Aorta (tissue), 5 donors: ENCODE measurements at regions not wholly inside any gene's neighbourhood (a gene's known extent, or its start where the extent isn't known, plus 50 kb on each side); places are given as distances from the start of the nearest gene placed in this dataset.

Experiments used
- ATAC-seq: fragments of 200-7000 bp; cut with Tn5 transposase; one replicate; pipeline ENCODE4 v1.9.1; 2022; ENCODE audit warnings: moderate library complexity; ENCODE audit not compliant: low FRiP score
- DNase-seq, 2 donors: peaks; one replicate each; pipeline ENCODE4 v3.0.0-alpha.2; 2020
- H3K27ac ChIP-seq, 2 donors: one replicate each; pipeline ENCODE4 v1.5.1; 2013; ENCODE audit warnings: low read length in 2 of 2, mild to moderate bottlenecking in 2 of 2, moderate library complexity in 2 of 2, control low read depth in 1 of 2, inconsistent platforms in 1 of 2, low read depth in 1 of 2
- H3K27me3 ChIP-seq, 2 donors: one replicate each; pipeline ENCODE4 v1.6.1; 2013; ENCODE audit warnings: control low read depth in 1 of 2, low read length in 1 of 2, mild to moderate bottlenecking in 1 of 2, moderate library complexity in 1 of 2; ENCODE audit not compliant: insufficient read depth in 2 of 2, control insufficient read depth in 1 of 2
- H3K36me3 ChIP-seq, 2 donors: one replicate each; pipeline ENCODE4 v1.6.1; 2013; ENCODE audit warnings: control low read depth in 1 of 2, low read length in 1 of 2, mild to moderate bottlenecking in 1 of 2; ENCODE audit not compliant: insufficient read depth in 2 of 2, control insufficient read depth in 1 of 2
- H3K4me1 ChIP-seq, 2 donors: one replicate each; pipeline ENCODE4 v1.6.1; 2013; ENCODE audit warnings: low read length in 2 of 2, control low read depth in 1 of 2, mild to moderate bottlenecking in 1 of 2, moderate library complexity in 1 of 2; ENCODE audit not compliant: insufficient read depth in 2 of 2, control insufficient read depth in 1 of 2
- H3K4me3 ChIP-seq, 2 donors: one replicate each; pipeline ENCODE4 v1.5.1; 2013; ENCODE audit warnings: low read length in 2 of 2, control low read depth in 1 of 2, mild to moderate bottlenecking in 1 of 2
- H3K9me3 ChIP-seq: one replicate; pipeline ENCODE4 v1.6.1; 2013; ENCODE audit warnings: mild to moderate bottlenecking, low read length; ENCODE audit not compliant: control insufficient read depth
- WGBS, 2 donors: extraction: QIAGEN DNeasy Blood & Tissue Kit; methylation state at CpG; one replicate each; pipeline ENCODE4 v1.1.7; 2013; 5-methylcytosine and 5-hydroxymethylcytosine counted together
- intact Hi-C, 2 donors: fragments of 100-400 bp; cut with DNase I; formaldehyde crosslinking; loops; one replicate each; pipeline versions ENCODE4 v1.14.2 to v1.15.0; 2022
- donor health status: healthy with polysubstance abuse.
- donor health status: Bipolar disorder and iron deficiency.
- donor health status: DM: no; HTN: no; CAD: no.
- donor health status: DM: no; HTN: no; CAD: no.
- donor health status: DM: yes; HTN: yes; CAD: no.

GRCh38 chr18:26710470-26711096 is 154.9 kb downstream of the AQP4 start:
- no peaks in the 10 kb centered on the region for H3K4me1 ChIP-seq
- ATAC-seq (no peak), DNase-seq (no peak)
- no peaks in the 10 kb centered on the region for H3K27me3 ChIP-seq
- 56 to 69% methylated on average over 4 of the region's 4 CpGs for WGBS, 2 donors
- H3K4me3 ChIP-seq = no peak overlapping the region
- no peaks in the 10 kb centered on the region for H3K9me3 ChIP-seq
- intact Hi-C loops = no loop called here
- H3K27ac ChIP-seq = no peak overlapping the region
- H3K36me3 ChIP-seq = no peaks in the 10 kb centered on the region

- H3K9me3 ChIP-seq = no peaks in the 10 kb centered on the region
- ATAC-seq (no peak), DNase-seq (no peak)
- intact Hi-C loops = no loop called here
- no peaks in the 10 kb centered on the region for H3K4me1 ChIP-seq
- H3K4me3 ChIP-seq = no peak overlapping the region
- WGBS, 2 donors = 86 to 91% methylated on average over 1 of the region's 1 CpG
- H3K36me3 ChIP-seq = no peaks in the 10 kb centered on the region
- no peaks in the 10 kb centered on the region for H3K27me3 ChIP-seq
- no peak overlapping the region for H3K27ac ChIP-seq
Measured at GRCh38 chr18:26709897-26710296, 155.6 kb downstream of the AQP4 start.

- WGBS, 2 donors = 66 to 69% methylated on average over 7 of the region's 7 CpGs
- no peaks in the 10 kb centered on the region for H3K9me3 ChIP-seq
- H3K4me1 ChIP-seq = no peaks in the 10 kb centered on the region
- intact Hi-C loops = no loop called here
- no peaks in the 10 kb centered on the region for H3K27me3 ChIP-seq
- H3K36me3 ChIP-seq = no peaks in the 10 kb centered on the region
- H3K27ac ChIP-seq = no peak overlapping the region
- ATAC-seq (no peak), DNase-seq (no peak)
- no peak overlapping the region for H3K4me3 ChIP-seq
Measured at GRCh38 chr18:26708806-26709716, 156.4 kb downstream of the AQP4 start.

DNA sequence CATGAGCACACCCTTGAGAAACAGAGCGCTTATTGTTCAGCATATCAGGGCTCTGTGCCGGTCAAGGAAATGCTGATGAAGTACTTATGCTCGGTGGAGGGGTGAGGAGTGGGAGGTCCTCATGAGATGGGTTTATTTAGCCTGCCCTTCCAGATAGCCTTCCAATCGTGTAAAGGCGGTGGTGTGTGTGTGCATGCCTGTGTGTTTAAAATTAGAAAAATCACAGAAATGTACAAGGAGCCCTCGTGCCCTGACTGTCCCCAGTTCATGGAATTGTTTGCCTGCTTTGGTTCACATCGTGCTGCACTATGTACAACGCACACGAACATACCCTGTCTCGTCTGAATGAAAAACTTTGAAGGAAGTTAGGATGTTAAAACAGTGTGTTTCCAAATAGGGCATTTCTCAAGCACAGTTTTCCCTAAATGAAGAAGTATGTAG is 158.6 kb downstream of the AQP4 start:
- DNase-seq = no peak
- no peak overlapping the region for H3K4me3 ChIP-seq
- intact Hi-C loops = no loop called here
- no peaks in the 10 kb centered on the region for H3K4me1 ChIP-seq
- 6 to 7% methylated on average over 10 of the region's 10 CpGs for WGBS, 2 donors
- no peaks in the 10 kb centered on the region for H3K36me3 ChIP-seq
- H3K27me3 ChIP-seq = no peaks in the 10 kb centered on the region
- no peaks in the 10 kb centered on the region for H3K9me3 ChIP-seq
- no peak for ATAC-seq
- no peak overlapping the region for H3K27ac ChIP-seq

GRCh38 chr18:26705757-26706156 is 157.4 kb upstream of the KCTD1 start:
- intact Hi-C loops = no loop called here
- Histone ChIP-seq H3K36me3 (no peaks in the 10 kb centered on the region), H3K27ac (no peak overlapping the region), H3K4me3 (no peak overlapping the region), H3K4me1 (no peaks in the 10 kb centered on the region), H3K27me3 (peaks cover 0 to 2% of the 10 kb centered on the region in 2 donors), H3K9me3 (no peaks in the 10 kb centered on the region)
- no peak for ATAC-seq
- no peak for DNase-seq

DNA sequence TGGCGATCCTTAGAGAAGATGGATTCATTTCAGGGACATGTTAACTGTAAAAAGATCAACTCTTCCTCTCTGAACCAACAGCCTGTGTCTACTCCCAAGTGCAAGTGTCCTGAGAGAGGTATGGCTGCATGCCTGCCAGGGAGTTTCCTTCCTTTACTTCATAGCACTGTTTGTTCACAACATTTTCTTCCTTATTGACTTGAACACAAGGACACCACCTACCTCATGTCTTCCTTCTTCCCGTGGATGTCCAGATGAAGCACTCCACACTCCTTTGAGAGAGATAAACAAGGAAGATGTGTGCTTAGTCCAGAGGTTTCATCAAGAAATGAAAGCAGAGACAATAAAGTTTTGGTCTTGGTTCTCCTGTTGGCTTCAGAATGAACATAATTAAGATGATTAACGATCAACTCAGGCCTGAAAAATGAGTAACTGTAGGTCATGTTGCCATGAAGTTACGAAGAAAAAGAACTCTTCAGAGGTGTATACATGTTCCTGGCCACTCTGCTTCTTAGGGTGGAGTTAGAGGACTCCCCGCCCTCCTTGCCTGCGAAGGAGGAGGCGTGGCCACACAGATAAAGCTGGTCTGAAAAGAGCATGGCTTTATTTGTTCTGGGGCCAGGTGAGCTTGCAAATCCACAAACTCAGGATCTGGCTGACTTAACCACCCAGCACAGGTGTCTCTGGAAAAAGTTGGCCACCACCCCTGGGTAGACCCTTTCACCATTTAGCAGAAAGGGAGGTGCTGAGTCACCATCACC is 155.0 kb upstream of the KCTD1 start:
- Histone ChIP-seq H3K4me3 (no peak overlapping the region), H3K36me3 (no peaks in the 10 kb centered on the region), H3K27ac (no peak overlapping the region), H3K27me3 (peaks cover 0 to 2% of the 10 kb centered on the region in 2 donors), H3K9me3 (no peaks in the 10 kb centered on the region), H3K4me1 (no peaks in the 10 kb centered on the region)
- intact Hi-C loops = no loop called here
- no peak for DNase-seq
- 83 to 86% methylated on average over 7 of the region's 7 CpGs for WGBS, 2 donors
- ATAC-seq = no peak

GRCh38 chr18:26702086-26702485 is 153.7 kb upstream of the KCTD1 start:
- H3K9me3 ChIP-seq = no peaks in the 10 kb centered on the region
- no peak overlapping the region for H3K4me3 ChIP-seq
- H3K27ac ChIP-seq = no peak overlapping the region
- no peaks in the 10 kb centered on the region for H3K4me1 ChIP-seq
- WGBS, 2 donors = 46% methylated on average over 6 of the region's 6 CpGs
- H3K36me3 ChIP-seq = no peaks in the 10 kb centered on the region
- H3K27me3 ChIP-seq = peaks cover 0 to 2% of the 10 kb centered on the region in 2 donors
- intact Hi-C loops = no loop called here
- ATAC-seq (no peak), DNase-seq (no peak)

GRCh38 chr18:26700728-26701127 is 152.4 kb upstream of the KCTD1 start:
- no peak overlapping the region for H3K4me3 ChIP-seq
- no peaks in the 10 kb centered on the region for H3K4me1 ChIP-seq
- intact Hi-C loops = no loop called here
- H3K9me3 ChIP-seq = no peaks in the 10 kb centered on the region
- H3K36me3 ChIP-seq = no peaks in the 10 kb centered on the region
- peaks cover 0 to 2% of the 10 kb centered on the region in 2 donors for H3K27me3 ChIP-seq
- H3K27ac ChIP-seq = no peak overlapping the region
- ATAC-seq = no peak
- no peak for DNase-seq
- WGBS, 2 donors = 54 to 64% methylated on average over 2 of the region's 2 CpGs
